HEK293 (cell line): ENCODE measurements at regions not wholly inside any gene's neighbourhood (a gene's known extent, or its start where the extent isn't known, plus 50 kb on each side); places are given as distances from the start of the nearest gene placed in this dataset.

Experiments used
- BCL11A ChIP-seq: fragments of 450-650 bp; formaldehyde crosslinking; IDR thresholded peaks from 2 replicates; pipeline ENCODE4 v1.5.1; 2016; ENCODE audit warnings: low read depth, missing biosample characterization, missing genetic modification characterization
- SCRT2 ChIP-seq: fragments of 450-650 bp; formaldehyde crosslinking; IDR thresholded peaks from 2 replicates; pipeline ENCODE4 v1.5.1; 2016; ENCODE audit warnings: missing biosample characterization, missing genetic modification characterization
- SP2 ChIP-seq: fragments of 450-650 bp; formaldehyde crosslinking; IDR thresholded peaks from 2 replicates; pipeline ENCODE4 v1.5.1; 2016; ENCODE audit warnings: missing biosample characterization, missing genetic modification characterization
- ZNF10 ChIP-seq: fragments of 450-650 bp; formaldehyde crosslinking; IDR thresholded peaks from 2 replicates; pipeline ENCODE4 v1.5.1; 2017; ENCODE audit warnings: missing biosample characterization, missing genetic modification characterization
- ZNF626 ChIP-seq: fragments of 450-650 bp; sonication (Bioruptor Pico); formaldehyde crosslinking; IDR thresholded peaks from 2 replicates; pipeline ENCODE4 v1.5.1; 2018; ENCODE audit warnings: missing biosample characterization, missing genetic modification characterization, inconsistent platforms
- TF ChIP-seq, protein P1 (sequence below): fragments of 450-650 bp; formaldehyde crosslinking; optimal IDR thresholded peaks from 2 replicates; pipeline ENCODE3; 2016; ENCODE audit warnings: missing biosample characterization, mild to moderate bottlenecking, missing genetic modification characterization
- TF ChIP-seq, protein P2 (sequence below): fragments of 450-650 bp; formaldehyde crosslinking; IDR thresholded peaks from 2 replicates; pipeline ENCODE4 v1.5.1; 2016; ENCODE audit warnings: missing biosample characterization, missing genetic modification characterization
- TF ChIP-seq, protein P3 (sequence below): fragments of 450-650 bp; formaldehyde crosslinking; IDR thresholded peaks from 2 replicates; pipeline ENCODE4 v1.5.1; 2016; ENCODE audit warnings: missing biosample characterization, missing genetic modification characterization, borderline replicate concordance

DNA sequence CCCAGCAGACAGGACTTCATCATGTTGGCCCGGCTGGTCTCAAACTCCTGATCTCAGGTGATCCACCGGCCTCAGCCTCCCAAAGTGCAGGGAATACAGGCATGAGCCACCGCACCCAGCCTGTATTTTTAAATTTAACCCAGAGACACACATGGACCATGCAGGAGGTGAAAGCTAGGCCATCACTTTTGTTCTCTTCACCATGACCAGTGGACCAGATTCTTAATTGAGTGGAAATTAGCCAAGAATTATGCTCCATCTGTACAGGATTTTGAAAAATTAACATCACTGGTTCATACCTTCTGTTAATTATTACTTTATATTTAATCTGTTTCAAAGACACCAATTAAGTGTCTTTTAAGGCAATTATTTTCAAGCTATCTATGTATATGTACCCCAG is 493.6 kb upstream of the NOX3 start:
- TF ChIP-seq, protein P1, sequence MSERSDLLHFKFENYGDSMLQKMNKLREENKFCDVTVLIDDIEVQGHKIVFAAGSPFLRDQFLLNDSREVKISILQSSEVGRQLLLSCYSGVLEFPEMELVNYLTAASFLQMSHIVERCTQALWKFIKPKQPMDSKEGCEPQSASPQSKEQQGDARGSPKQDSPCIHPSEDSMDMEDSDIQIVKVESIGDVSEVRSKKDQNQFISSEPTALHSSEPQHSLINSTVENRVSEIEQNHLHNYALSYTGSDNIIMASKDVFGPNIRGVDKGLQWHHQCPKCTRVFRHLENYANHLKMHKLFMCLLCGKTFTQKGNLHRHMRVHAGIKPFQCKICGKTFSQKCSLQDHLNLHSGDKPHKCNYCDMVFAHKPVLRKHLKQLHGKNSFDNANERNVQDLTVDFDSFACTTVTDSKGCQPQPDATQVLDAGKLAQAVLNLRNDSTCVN (tag by site-specific recombination), result no peak
- TF ChIP-seq, protein P2, sequence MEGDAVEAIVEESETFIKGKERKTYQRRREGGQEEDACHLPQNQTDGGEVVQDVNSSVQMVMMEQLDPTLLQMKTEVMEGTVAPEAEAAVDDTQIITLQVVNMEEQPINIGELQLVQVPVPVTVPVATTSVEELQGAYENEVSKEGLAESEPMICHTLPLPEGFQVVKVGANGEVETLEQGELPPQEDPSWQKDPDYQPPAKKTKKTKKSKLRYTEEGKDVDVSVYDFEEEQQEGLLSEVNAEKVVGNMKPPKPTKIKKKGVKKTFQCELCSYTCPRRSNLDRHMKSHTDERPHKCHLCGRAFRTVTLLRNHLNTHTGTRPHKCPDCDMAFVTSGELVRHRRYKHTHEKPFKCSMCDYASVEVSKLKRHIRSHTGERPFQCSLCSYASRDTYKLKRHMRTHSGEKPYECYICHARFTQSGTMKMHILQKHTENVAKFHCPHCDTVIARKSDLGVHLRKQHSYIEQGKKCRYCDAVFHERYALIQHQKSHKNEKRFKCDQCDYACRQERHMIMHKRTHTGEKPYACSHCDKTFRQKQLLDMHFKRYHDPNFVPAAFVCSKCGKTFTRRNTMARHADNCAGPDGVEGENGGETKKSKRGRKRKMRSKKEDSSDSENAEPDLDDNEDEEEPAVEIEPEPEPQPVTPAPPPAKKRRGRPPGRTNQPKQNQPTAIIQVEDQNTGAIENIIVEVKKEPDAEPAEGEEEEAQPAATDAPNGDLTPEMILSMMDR (tag by site-specific recombination), result no peak
- no peak for TF ChIP-seq BCL11A
- no peak for TF ChIP-seq ZNF10 (tag by site-specific recombination)
- TF ChIP-seq SCRT2 (tag by site-specific recombination), result no peak
- no peak for TF ChIP-seq ZNF626 (tag by site-specific recombination)
- TF ChIP-seq, protein P3, sequence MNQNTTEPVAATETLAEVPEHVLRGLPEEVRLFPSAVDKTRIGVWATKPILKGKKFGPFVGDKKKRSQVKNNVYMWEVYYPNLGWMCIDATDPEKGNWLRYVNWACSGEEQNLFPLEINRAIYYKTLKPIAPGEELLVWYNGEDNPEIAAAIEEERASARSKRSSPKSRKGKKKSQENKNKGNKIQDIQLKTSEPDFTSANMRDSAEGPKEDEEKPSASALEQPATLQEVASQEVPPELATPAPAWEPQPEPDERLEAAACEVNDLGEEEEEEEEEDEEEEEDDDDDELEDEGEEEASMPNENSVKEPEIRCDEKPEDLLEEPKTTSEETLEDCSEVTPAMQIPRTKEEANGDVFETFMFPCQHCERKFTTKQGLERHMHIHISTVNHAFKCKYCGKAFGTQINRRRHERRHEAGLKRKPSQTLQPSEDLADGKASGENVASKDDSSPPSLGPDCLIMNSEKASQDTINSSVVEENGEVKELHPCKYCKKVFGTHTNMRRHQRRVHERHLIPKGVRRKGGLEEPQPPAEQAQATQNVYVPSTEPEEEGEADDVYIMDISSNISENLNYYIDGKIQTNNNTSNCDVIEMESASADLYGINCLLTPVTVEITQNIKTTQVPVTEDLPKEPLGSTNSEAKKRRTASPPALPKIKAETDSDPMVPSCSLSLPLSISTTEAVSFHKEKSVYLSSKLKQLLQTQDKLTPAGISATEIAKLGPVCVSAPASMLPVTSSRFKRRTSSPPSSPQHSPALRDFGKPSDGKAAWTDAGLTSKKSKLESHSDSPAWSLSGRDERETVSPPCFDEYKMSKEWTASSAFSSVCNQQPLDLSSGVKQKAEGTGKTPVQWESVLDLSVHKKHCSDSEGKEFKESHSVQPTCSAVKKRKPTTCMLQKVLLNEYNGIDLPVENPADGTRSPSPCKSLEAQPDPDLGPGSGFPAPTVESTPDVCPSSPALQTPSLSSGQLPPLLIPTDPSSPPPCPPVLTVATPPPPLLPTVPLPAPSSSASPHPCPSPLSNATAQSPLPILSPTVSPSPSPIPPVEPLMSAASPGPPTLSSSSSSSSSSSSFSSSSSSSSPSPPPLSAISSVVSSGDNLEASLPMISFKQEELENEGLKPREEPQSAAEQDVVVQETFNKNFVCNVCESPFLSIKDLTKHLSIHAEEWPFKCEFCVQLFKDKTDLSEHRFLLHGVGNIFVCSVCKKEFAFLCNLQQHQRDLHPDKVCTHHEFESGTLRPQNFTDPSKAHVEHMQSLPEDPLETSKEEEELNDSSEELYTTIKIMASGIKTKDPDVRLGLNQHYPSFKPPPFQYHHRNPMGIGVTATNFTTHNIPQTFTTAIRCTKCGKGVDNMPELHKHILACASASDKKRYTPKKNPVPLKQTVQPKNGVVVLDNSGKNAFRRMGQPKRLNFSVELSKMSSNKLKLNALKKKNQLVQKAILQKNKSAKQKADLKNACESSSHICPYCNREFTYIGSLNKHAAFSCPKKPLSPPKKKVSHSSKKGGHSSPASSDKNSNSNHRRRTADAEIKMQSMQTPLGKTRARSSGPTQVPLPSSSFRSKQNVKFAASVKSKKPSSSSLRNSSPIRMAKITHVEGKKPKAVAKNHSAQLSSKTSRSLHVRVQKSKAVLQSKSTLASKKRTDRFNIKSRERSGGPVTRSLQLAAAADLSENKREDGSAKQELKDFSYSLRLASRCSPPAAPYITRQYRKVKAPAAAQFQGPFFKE (tag by site-specific recombination), result no peak
- no peak for TF ChIP-seq SP2 (tag by site-specific recombination)
